GM19455 (cell line): ENCODE measurements at regions not wholly inside any gene's neighbourhood (a gene's known extent, or its start where the extent isn't known, plus 50 kb on each side); places are given as distances from the start of the nearest gene placed in this dataset.

Source experiments
- ATAC-seq: cut with Tn5 transposase; IDR thresholded peaks from one replicate; pipeline ENCODE4 v1.9.1; 2021; ENCODE audit not compliant: unreplicated experiment

DNA sequence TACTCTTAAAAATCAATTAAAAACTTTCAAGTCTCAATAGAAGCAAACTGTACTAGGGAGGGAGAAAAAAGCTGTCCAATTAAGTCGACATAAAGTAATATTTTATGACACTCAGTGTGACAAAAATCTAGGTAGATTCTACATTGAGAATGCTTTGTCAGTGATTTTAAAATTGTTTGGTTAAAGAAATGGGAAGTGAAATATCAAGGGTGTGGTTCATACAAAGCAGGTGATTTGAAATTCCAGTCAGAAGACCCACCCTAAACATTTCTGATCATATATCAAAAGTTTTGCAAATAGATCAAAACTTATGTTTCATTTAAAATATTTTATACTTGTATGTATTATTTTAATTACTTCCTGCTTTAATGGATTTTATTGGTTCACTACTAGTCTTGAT lies 338.9 kb upstream of the DCC start:
- no peak for ATAC-seq

- ATAC-seq = no peak
Observed at GRCh38 chr18:52002600-52002999, 337.4 kb upstream of the DCC start.

DNA sequence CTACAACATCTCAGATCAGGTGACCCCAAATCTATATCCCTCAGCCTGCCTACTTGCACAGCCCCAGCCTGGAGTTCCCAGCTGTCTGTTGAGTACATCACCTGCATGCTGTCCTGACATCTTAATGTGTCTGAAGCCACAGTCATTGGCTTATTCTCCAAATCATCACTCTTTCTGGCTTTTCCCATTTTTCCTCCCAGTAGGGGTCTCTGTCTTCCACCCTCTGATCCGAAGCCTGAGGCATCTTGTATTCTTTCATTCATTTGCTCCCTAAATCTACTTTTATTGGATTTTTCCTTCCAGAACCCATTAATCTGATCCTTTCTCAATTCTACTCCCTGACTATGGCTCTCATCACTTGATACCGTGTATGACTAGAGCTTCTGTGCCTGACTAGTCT lies 332.9 kb upstream of the DCC start:
- no peak for ATAC-seq

- ATAC-seq = no peak
Observed at GRCh38 chr18:52008330-52008729, 331.7 kb upstream of the DCC start.

- ATAC-seq = no peak
Observed at GRCh38 chr18:52008736-52009135, 331.3 kb upstream of the DCC start.

DNA sequence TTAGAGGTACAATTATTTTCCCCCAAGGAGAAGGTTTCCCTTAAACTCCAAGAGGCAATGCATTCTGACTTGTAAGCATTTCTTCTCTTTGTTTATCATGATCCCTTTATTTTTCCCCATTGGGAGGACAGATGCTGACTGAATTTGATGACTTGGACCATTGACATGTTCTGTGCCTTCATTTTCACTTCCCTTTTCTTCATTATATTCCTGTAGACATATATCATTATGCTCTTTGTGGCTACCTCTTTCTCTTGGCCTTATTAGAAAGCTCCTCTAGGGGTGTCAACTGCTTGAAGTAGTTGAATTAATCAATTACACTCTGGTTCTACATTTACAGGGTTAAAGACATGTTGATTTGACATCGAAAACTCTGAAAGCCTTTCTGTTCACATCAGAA lies 330.0 kb upstream of the DCC start:
- ATAC-seq = no peak

DNA sequence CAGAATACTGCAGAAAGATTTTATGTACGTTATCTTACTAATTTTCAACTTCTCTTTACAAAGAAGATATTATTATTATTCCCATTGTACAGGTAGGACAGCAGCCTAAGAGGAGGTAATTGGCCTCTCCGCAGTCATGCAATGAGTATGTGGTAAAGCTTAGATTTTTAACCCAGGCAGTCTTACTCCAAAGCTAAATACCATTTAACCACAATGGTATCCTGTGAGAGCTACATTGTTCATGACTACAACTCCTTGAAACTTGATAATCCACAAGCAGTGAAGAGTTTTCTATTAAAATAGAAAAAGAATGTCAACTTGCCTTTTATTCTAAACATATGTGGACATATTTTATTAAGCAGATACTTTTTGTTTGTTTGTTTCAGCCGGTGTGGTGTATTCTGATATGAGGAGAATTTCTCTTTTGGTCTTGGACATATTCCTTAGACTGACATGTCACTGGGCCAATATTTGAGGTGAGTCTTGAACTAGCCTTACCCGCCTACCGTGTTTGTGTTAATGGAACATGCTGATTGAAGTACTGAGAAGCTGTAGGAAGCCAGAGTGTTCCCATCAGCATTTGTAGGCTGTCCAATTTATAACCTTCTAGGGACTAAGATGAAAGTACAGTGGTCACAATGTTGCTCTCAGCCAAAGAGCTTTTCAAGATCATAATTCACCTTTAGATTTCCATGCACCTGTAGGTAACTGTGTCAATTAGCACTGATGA lies 293.9 kb upstream of the DCC start:
- ATAC-seq = no peak

GRCh38 chr18:52046842-52047241 lies 293.2 kb upstream of the DCC start:
- ATAC-seq = no peak

- ATAC-seq = no peak
Observed at GRCh38 chr18:52054324-52054723, 285.7 kb upstream of the DCC start.

DNA sequence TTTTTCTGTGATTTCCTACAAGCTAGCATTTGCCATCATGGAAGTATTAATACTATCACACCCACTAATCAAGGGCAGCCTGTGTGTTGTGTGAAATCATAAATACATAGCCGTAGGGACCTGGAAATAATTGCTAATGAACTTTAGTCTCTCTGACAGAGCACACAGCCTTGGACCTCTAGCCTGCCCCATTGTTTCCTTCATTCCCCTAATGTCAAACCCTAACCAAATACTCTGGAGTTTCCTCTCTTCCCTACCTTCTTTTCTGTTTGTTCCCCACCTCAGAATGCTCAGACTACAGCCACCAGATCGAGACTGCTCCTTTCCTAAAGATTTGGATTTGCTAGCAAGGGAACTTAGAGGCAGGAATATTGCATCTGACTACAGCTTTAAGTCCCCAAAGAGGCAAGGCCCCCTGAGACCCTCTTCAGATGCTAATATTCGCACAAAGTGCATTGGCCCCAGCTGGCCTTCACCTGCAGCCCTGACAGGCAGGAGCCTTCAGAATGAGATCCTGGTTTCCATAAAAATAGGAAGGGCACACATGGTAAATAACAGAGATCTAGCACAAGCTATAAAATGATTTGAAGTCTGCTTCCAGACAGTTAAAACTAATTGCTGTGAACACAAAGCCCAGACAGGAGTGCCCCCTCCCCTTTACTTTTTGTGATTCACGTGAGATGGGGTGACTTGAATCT lies 279.2 kb upstream of the DCC start:
- ATAC-seq = no peak

- ATAC-seq = no peak
Observed at GRCh38 chr18:52063923-52064322, 276.1 kb upstream of the DCC start.

DNA sequence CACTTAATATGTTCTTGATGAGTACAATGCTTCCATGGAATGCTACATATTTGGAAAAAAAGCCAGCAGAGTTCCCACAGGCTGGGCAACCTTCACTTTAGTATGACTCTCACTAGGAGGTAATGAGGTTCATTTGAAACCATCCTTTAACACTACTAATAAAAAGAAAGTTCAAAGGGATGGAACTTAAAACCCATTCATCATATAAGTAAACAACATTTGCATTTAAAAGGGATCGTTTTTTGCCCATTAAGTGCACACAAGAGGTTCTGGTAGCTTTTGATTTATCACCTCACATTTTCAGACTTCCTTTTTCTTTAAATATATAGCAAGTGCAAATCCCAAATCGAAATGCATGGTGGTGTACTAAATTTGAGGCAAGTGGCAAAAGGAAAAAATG lies 270.8 kb upstream of the DCC start:
- no peak for ATAC-seq

- ATAC-seq = no peak
Observed at GRCh38 chr18:52070291-52070756, 269.7 kb upstream of the DCC start.

- no peak for ATAC-seq
Observed at GRCh38 chr18:52077251-52077983, 262.6 kb upstream of the DCC start.

DNA sequence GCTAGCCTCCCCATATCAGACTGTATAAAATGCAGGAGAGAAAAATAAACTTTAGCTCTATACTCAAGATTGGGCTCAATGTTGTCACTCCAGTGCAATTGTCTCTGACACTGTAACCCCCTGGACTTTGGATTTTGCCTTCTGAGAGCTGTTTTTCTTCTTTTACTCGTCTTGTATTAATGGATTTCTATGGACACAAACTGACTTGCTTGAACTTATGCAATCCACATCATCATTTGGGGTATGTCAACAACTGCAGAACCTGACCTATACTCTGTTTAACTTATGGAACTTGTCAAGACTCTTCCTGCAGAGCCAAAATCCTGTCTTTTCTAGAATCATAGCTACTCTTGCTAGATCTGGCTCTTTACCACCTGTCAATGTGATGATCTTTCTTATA lies 257.8 kb upstream of the DCC start:
- no peak for ATAC-seq

DNA sequence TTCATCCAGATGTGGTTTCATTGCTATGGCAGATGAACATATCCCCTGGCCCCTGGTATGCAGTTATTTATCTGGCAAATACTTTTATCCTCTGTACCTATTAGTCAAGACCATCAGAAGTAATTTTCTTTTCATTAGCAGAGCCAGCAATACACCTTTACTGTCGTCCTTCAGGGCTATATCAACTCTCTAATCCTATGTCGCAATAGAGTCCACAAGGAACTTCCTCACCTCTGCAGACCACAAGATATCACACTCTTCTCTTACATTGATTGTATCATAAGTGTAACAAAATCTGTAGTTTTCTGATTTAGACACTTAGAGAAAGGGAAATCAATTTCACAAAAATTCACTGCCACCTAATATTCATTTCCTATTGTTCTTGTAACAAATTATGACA lies 252.9 kb upstream of the DCC start:
- ATAC-seq = no peak

GRCh38 chr18:52090005-52090404 lies 250.0 kb upstream of the DCC start:
- ATAC-seq = no peak

DNA sequence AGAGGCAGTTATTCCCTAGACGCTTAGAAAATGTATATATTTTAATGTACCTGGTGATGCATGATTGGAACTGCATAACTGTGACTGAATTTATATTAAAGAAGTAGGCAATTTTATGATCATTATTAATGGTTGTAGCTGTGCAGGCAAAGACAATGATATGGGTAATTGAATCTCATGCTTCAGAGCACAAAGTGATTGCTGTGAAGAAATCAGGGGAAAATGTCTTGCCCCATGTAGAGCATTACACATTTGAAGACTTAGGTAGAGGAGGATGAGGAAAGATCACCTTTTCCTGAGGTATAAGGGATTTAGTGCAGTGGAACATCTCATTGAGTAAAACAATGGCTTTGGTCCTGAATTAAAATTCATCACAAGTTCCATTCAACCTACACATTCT lies 246.8 kb upstream of the DCC start:
- ATAC-seq = no peak

- ATAC-seq = no peak
Observed at GRCh38 chr18:52118684-52119083, 221.3 kb upstream of the DCC start.

GRCh38 chr18:52130624-52131301 lies 209.2 kb upstream of the DCC start:
- no peak for ATAC-seq

GRCh38 chr18:52131845-52132244 lies 208.2 kb upstream of the DCC start:
- no peak for ATAC-seq
